ENCODE measurements at regions not wholly inside any gene's neighbourhood (a gene's known extent, or its start where the extent isn't known, plus 50 kb on each side); places are given as distances from the start of the nearest gene placed in this dataset.

GRCh38 chr6:84854811-84855400 is 90.5 kb upstream of the TBX18 start:
- TF ChIP-seq EZH2phosphoT487 (conservative IDR thresholded peaks at IDR 0.05; ENCODE audit: low read length) (no peak), CTCF (IDR thresholded peaks at IDR 0.05; ENCODE audit: insufficient read depth, low read length, poor library complexity, severe bottlenecking) (no peak)
